ENCODE measurements at regions not wholly inside any gene's neighbourhood (a gene's known extent, or its start where the extent isn't known, plus 50 kb on each side); places are given as distances from the start of the nearest gene placed in this dataset.
"Not testable (repeated sequence)": the region's sequence is repeated elsewhere in the genome, so short reads cannot be mapped to it uniquely, and the experiment has no call there.

- TF ChIP-seq CTCF, POLR2A (IDR thresholded peaks at IDR 0.05): not testable (repeated sequence)
Measured at GRCh38 chr17:21782107-21782506, 89.8 kb downstream of the KCNJ18 start.
